ENCODE measurements at regions not wholly inside any gene's neighbourhood (a gene's known extent, or its start where the extent isn't known, plus 50 kb on each side); places are given as distances from the start of the nearest gene placed in this dataset.

DNA sequence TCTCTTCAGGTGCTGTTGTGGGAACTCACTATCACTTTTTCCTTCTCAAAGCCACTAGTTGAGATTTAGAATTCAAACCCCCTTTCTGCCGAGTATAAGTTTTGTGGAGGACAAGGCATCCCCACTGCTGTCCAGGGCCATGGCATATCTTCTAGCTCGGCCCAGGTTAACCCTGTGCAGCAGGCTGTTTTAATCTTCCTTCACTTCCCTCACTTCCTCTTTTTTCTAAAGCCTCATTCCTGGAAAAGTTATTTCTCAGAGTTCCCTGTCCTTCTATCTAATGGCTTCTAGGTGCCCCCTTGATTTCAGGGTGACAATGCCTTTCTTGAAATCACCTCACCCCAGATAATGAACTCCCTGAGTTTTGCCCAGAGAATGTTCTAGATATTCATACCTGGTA is 222.3 kb downstream of the SNX10 start:
- Mint-ChIP-seq H3K4me3 (ENCODE audit: unreplicated experiment) (no peak overlapping the region), H3K9me3 (ENCODE audit: unreplicated experiment) (peaks cover 3% of the 10 kb centered on the region), H3K27me3 (ENCODE audit: unreplicated experiment) (peaks cover 5% of the 10 kb centered on the region), H3K4me1 (ENCODE audit: low read depth, unreplicated experiment) (peaks cover 22% of the 10 kb centered on the region), H3K27ac (ENCODE audit: unreplicated experiment) (no peak overlapping the region), H3K36me3 (ENCODE audit: unreplicated experiment) (peaks cover 3% of the 10 kb centered on the region)
- TF ChIP-seq, protein P1, sequence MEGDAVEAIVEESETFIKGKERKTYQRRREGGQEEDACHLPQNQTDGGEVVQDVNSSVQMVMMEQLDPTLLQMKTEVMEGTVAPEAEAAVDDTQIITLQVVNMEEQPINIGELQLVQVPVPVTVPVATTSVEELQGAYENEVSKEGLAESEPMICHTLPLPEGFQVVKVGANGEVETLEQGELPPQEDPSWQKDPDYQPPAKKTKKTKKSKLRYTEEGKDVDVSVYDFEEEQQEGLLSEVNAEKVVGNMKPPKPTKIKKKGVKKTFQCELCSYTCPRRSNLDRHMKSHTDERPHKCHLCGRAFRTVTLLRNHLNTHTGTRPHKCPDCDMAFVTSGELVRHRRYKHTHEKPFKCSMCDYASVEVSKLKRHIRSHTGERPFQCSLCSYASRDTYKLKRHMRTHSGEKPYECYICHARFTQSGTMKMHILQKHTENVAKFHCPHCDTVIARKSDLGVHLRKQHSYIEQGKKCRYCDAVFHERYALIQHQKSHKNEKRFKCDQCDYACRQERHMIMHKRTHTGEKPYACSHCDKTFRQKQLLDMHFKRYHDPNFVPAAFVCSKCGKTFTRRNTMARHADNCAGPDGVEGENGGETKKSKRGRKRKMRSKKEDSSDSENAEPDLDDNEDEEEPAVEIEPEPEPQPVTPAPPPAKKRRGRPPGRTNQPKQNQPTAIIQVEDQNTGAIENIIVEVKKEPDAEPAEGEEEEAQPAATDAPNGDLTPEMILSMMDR (IDR thresholded peaks at IDR 0.05; ENCODE audit: partially characterized antibody, unreplicated experiment), result no peak
- DNase-seq, result no peak

DNA sequence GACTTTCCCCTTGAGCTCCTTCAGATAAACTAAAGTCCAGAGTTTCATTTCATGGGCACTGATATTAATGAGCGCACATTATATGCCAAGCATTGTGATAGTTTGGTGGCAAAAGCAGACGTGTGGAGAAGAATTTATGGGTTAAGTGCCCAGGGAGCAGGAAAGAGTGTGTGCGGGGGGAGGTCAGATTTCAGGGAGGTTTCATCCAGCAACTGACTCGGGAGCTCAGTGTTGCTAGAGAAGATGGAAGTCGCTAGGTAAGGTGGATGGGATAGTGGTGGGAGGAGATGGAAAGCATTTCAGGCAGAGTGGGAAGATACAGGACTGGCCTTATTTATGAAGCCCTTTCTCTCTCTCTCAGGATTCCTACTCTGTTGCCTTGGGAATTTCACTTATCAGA is 223.0 kb downstream of the SNX10 start:
- peaks cover 6% of the 10 kb centered on the region for H3K36me3 Mint-ChIP-seq (ENCODE audit: unreplicated experiment)
- TF ChIP-seq, protein P1 (IDR thresholded peaks at IDR 0.05; ENCODE audit: partially characterized antibody, unreplicated experiment), result no peak

DNA sequence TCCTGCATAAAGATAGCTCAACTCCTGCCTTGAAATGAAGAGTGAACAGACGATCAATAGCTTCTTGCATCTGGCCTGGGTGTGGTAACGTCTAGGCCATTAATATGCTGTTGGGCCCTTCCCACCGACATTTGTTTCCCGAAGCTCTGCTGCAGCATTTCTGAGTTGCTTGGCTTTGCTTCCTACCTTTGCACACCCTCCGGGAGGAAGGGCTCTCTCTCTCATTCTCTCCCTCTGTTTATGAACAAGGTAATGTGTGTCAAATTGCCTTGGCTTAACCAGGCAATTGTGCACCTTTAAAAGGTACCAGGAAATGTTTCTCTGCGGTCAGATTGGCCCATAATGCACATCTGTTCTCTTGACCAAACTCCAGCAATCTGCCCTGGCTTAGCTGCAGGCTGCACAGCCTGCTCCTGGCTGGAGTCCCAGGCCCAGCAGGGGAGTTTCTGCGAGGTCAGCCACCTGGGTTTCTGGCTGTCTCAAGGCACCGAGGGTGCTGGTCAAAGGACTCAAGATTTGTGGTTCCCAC is 223.7 kb downstream of the SNX10 start:
- no peak overlapping the region for H3K27ac Mint-ChIP-seq (ENCODE audit: unreplicated experiment)
- TF ChIP-seq, protein P1 (IDR thresholded peaks at IDR 0.05; ENCODE audit: partially characterized antibody, unreplicated experiment), result no peak
- peaks cover 7% of the 10 kb centered on the region for H3K36me3 Mint-ChIP-seq (ENCODE audit: unreplicated experiment)
- DNase-seq, result peak; percentile 34
- H3K27me3 Mint-ChIP-seq (ENCODE audit: unreplicated experiment), result peaks cover 5% of the 10 kb centered on the region
- peaks cover 20% of the 10 kb centered on the region for H3K4me1 Mint-ChIP-seq (ENCODE audit: low read depth, unreplicated experiment)
- no peak overlapping the region for H3K4me3 Mint-ChIP-seq (ENCODE audit: unreplicated experiment)
- H3K9me3 Mint-ChIP-seq (ENCODE audit: unreplicated experiment), result peaks cover 3% of the 10 kb centered on the region

More for the DNA sequence above, 223.0 kb downstream of the SNX10 start:
- no peak for DNase-seq
- peaks cover 3% of the 10 kb centered on the region for H3K9me3 Mint-ChIP-seq (ENCODE audit: unreplicated experiment)
- H3K4me3 Mint-ChIP-seq (ENCODE audit: unreplicated experiment), result no peak overlapping the region
- H3K27me3 Mint-ChIP-seq (ENCODE audit: unreplicated experiment), result peaks cover 5% of the 10 kb centered on the region
- peaks cover 20% of the 10 kb centered on the region for H3K4me1 Mint-ChIP-seq (ENCODE audit: low read depth, unreplicated experiment)
- no peak overlapping the region for H3K27ac Mint-ChIP-seq (ENCODE audit: unreplicated experiment)

DNA sequence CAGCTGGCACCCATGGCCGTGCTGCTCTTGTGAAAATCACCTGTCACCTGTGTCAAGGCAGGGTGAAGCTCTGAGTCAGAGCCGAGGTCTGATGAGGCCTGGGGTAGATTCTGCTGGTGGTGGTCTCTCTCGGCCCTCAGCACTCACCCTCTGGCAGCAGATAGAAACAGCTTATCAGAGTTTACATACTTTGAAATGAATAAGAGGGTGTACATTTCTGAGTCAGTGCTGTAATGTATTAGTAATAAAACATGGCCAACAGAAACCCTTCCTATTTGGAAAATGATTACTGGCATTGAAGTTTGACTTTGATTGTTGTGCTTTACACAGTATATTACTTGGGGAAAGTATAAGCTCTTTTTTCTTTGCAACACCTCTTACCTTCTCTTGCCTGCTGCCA is 228.8 kb downstream of the SNX10 start:
- TF ChIP-seq, protein P1 (IDR thresholded peaks at IDR 0.05; ENCODE audit: partially characterized antibody, unreplicated experiment), result no peak
- Mint-ChIP-seq H3K27ac (ENCODE audit: unreplicated experiment) (no peak overlapping the region), H3K36me3 (ENCODE audit: unreplicated experiment) (peaks cover 7% of the 10 kb centered on the region), H3K4me1 (ENCODE audit: low read depth, unreplicated experiment) (peaks cover 9% of the 10 kb centered on the region), H3K4me3 (ENCODE audit: unreplicated experiment) (no peak overlapping the region), H3K27me3 (ENCODE audit: unreplicated experiment) (peaks cover 2% of the 10 kb centered on the region), H3K9me3 (ENCODE audit: unreplicated experiment) (peaks cover 2% of the 10 kb centered on the region)
- DNase-seq, result no peak

DNA sequence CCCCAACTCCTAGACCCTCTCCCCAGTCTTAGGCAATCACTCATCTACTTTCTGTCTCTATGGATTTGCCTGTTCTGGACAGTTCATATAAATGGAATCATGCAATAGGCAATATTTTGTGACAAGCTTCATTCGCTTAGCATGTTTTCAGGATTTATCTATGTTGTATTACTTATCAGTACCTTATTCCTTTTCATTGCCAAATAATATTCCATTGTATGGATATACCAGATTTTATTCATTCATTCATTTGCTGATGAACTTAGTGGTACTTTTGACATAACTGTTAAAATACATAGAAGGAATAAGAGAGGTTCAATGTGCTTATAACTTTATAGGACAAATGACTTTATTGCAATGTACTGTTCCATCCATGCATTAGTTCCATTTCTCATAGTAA is 231.0 kb downstream of the SNX10 start:
- no peak overlapping the region for H3K4me3 Mint-ChIP-seq (ENCODE audit: unreplicated experiment)
- no peaks in the 10 kb centered on the region for H3K27me3 Mint-ChIP-seq (ENCODE audit: unreplicated experiment)
- H3K4me1 Mint-ChIP-seq (ENCODE audit: low read depth, unreplicated experiment), result peaks cover 6% of the 10 kb centered on the region
- H3K9me3 Mint-ChIP-seq (ENCODE audit: unreplicated experiment), result peaks cover 5% of the 10 kb centered on the region
- H3K36me3 Mint-ChIP-seq (ENCODE audit: unreplicated experiment), result peaks cover 10% of the 10 kb centered on the region
- no peak overlapping the region for H3K27ac Mint-ChIP-seq (ENCODE audit: unreplicated experiment)
- TF ChIP-seq, protein P1 (IDR thresholded peaks at IDR 0.05; ENCODE audit: partially characterized antibody, unreplicated experiment), result no peak
- DNase-seq, result no peak
